GM12878 (cell line): ENCODE measurements at regions not wholly inside any gene's neighbourhood (a gene's known extent, or its start where the extent isn't known, plus 50 kb on each side); places are given as distances from the start of the nearest gene placed in this dataset.

ENCODE experiments used
- ATAC-seq: fragments of 200-7000 bp; cut with Tn5 transposase; 3 replicates; pipeline ENCODE4 v1.9.1; 2020; ENCODE audit warnings: mild to moderate bottlenecking, moderate library complexity
- BruUV-seq: library from RNA; stranded (reverse); fragments of 400-500 nt; replicated peaks from 2 replicates; lab custom pipeline; 2021; lab: Mats Ljungman, UMichigan
- CTCF ChIA-PET: fragments of 300-600 bp; sonication (Branson Sonifier 250); formaldehyde crosslinking; extraction: SDS; loops from one replicate; lab custom pipeline; 2021; ENCODE audit warnings: inconsistent platforms; lab: Yijun Ruan, JAX
- POLR2A ChIA-PET: fragments of 350-600 bp; formaldehyde crosslinking; extraction: SDS; loops from one replicate; lab custom pipeline; 2021; ENCODE audit warnings: inconsistent platforms; lab: Charles Lee
- RAD21 ChIA-PET: fragments of 300-600 bp; sonication (Branson Sonifier 250); formaldehyde crosslinking; loops from one replicate; lab custom pipeline; 2023; ENCODE audit warnings: antibody characterized with exemption; ENCODE audit not compliant: unreplicated experiment; lab: Charles Lee
- SMC1A ChIA-PET: fragments of 300-600 bp; sonication (Branson Sonifier 250); formaldehyde crosslinking; loops from one replicate; lab custom pipeline; 2023; ENCODE audit not compliant: unreplicated experiment, uncharacterized antibody; lab: Charles Lee
- DNase-seq: peaks from one replicate; pipeline ENCODE4 v3.0.0-alpha.2; 2011; ENCODE audit warnings: low read depth, low spot score
- FAIRE-seq: peaks from 3 replicates; lab custom pipeline; 2011; peaks lifted over from hg19 to GRCh38; lab: Jason Lieb, UNC
- H2AFZ ChIP-seq: 2 replicates; pipeline ENCODE4 v1.6.0; 2011; ENCODE audit warnings: low read depth, low read length, control low read depth; ENCODE audit not compliant: control insufficient read depth
- H3K27ac ChIP-seq: 2 replicates; pipeline ENCODE4 v1.5.1; 2011; ENCODE audit warnings: control low read depth; ENCODE audit not compliant: control insufficient read depth, insufficient read depth
- H3K27me3 ChIP-seq, 2 experiments: replicated peaks in 1 of 2; 2 replicates each; pipeline versions ENCODE4 v1.6.0 to v1.6.1; 2011; ENCODE audit warnings: low read length in 1 of 2; ENCODE audit not compliant: control insufficient read depth in 2 of 2, insufficient read depth in 2 of 2
- H3K36me3 ChIP-seq, 2 experiments: 2 replicates each; pipeline ENCODE4 v1.5.1; 2011; ENCODE audit warnings: low read length in 1 of 2; ENCODE audit not compliant: control insufficient read depth in 2 of 2, insufficient read depth in 2 of 2
- H3K4me1 ChIP-seq: 2 replicates; pipeline ENCODE4 v1.6.1; 2011; ENCODE audit warnings: mild to moderate bottlenecking, low read length, moderate library complexity, mixed read lengths; ENCODE audit not compliant: control insufficient read depth, insufficient read depth
- H3K4me2 ChIP-seq: 2 replicates; pipeline ENCODE4 v1.6.0; 2011; ENCODE audit warnings: control low read depth; ENCODE audit not compliant: control insufficient read depth, insufficient read depth
- H3K4me3 ChIP-seq: fragments of 200-600 bp; sonication (generic); 2 replicates; pipeline ENCODE4 v1.5.1; 2016
- H3K79me2 ChIP-seq: 2 replicates; pipeline ENCODE4 v1.6.0; 2011; ENCODE audit warnings: low read length; ENCODE audit not compliant: control insufficient read depth, insufficient read depth
- H3K9ac ChIP-seq: 2 replicates; pipeline ENCODE4 v1.8.0; 2011; ENCODE audit warnings: low read length, control low read depth, mixed read lengths; ENCODE audit not compliant: control insufficient read depth, insufficient read depth
- H3K9me3 ChIP-seq: replicated peaks from 3 replicates; pipeline ENCODE4 v1.5.1; 2011; ENCODE audit warnings: mild to moderate bottlenecking, low read length; ENCODE audit not compliant: control insufficient read depth, insufficient read depth
- H4K20me1 ChIP-seq: 2 replicates; pipeline ENCODE4 v1.6.0; 2011; ENCODE audit not compliant: control insufficient read depth, insufficient read depth
- BACH1 ChIP-seq: fragments of 450-650 bp; IDR thresholded peaks from 2 replicates; pipeline ENCODE4 v1.6.1; 2017; ENCODE audit warnings: mild to moderate bottlenecking, borderline replicate concordance
- CBFB ChIP-seq: IDR thresholded peaks from 2 replicates; pipeline ENCODE4 v1.6.1; 2016; ENCODE audit warnings: antibody characterized with exemption, low read depth
- ETV6 ChIP-seq, 2 experiments: fragments of 450-650 bp in 1 of 2; IDR thresholded peaks in 1 of 2; conservative IDR thresholded peaks in 1 of 2; 2 replicates each; pipeline ENCODE4 v1.6.1; 2014; ENCODE audit warnings: antibody characterized with exemption in 1 of 2, borderline replicate concordance in 1 of 2, low read depth in 1 of 2, mild to moderate bottlenecking in 1 of 2, moderate library complexity in 1 of 2
- FOXK2 ChIP-seq: fragments of 450-650 bp; IDR thresholded peaks from 2 replicates; pipeline ENCODE4 v1.6.1; 2017; ENCODE audit warnings: mild to moderate bottlenecking, moderate library complexity
- HDAC2 ChIP-seq: fragments of 200-600 bp; sonication (generic); IDR thresholded peaks from 2 replicates; pipeline ENCODE4 v1.6.1; 2017
- PBX3 ChIP-seq: IDR thresholded peaks from 2 replicates; pipeline ENCODE4 v1.6.1; 2011; ENCODE audit warnings: mild to moderate bottlenecking, low read depth, low read length, moderate library complexity; ENCODE audit not compliant: insufficient replicate concordance
- SREBF1 ChIP-seq: IDR thresholded peaks from 2 replicates; pipeline ENCODE4 v1.6.1; 2012; ENCODE audit warnings: mild to moderate bottlenecking, low read length
- SUZ12 ChIP-seq: fragments of 200-600 bp; sonication (generic); IDR thresholded peaks from one replicate; pipeline ENCODE4 v1.6.1; 2018; ENCODE audit warnings: antibody characterized with exemption, mild to moderate bottlenecking; ENCODE audit not compliant: unreplicated experiment
- TAF1 ChIP-seq: IDR thresholded peaks from 2 replicates; pipeline ENCODE4 v1.6.1; 2011; ENCODE audit warnings: mild to moderate bottlenecking, low read depth, low read length, borderline replicate concordance
- ZBTB11 ChIP-seq: fragments of 450-650 bp; formaldehyde crosslinking; IDR thresholded peaks from 2 replicates; pipeline ENCODE4 v1.5.0; 2022; ENCODE audit warnings: mild to moderate bottlenecking, missing genetic modification characterization
- WGBS: methylation state at CpG from one replicate; pipeline ENCODE4 v1.1.6; 2016; ENCODE audit warnings: low lambda C conversion rate; ENCODE audit not compliant: insufficient replicate concordance, insufficient coverage; ENCODE audit errors: missing lambda C conversion rate; 5-methylcytosine and 5-hydroxymethylcytosine counted together
- in situ Hi-C: fragments of 300-500 bp; cut with MboI; formaldehyde crosslinking; loops from 9 replicates; pipeline ENCODE4 v1.14.3; 2018; ENCODE audit warnings: mixed read lengths
- intact Hi-C: fragments of 100-400 bp; cut with micrococcal nuclease; formaldehyde crosslinking; loops from one replicate; pipeline ENCODE4 v1.14.2; 2022; ENCODE audit not compliant: unreplicated experiment
- TF ChIP-seq, protein P1 (sequence below): fragments of 450-650 bp; IDR thresholded peaks from 2 replicates; pipeline ENCODE4 v1.6.1; 2017; ENCODE audit warnings: mild to moderate bottlenecking

DNA sequence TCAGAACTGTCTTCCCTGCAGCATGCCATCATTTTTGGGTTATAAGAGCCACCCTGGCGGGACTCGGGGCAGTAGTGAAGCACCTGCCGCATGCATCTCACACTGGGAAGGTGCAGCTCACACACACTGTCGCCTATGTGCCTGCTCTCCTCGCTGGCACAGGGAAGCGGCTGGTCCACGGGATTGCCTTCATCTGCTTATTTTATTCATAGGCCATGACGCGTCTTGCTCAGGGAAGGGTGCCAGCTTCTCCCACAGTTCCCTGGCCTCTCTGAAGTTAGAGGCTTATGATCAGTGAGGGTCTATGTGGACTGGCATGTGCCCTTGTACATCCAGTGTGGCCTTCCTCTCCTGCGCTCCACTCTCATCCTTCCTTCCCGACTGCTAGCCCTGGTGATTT lies 150.0 kb downstream of the KLF12 start:
- ChIA-PET CTCF (no interaction called here), POLR2A (no interaction called here)
- no peak for FAIRE-seq

More for the DNA sequence above, 150.0 kb downstream of the KLF12 start:
- H3K9ac ChIP-seq, result no peak overlapping the region
- H2AFZ ChIP-seq, result no peak overlapping the region
- no peak for DNase-seq
- no peaks in the 10 kb centered on the region for H3K79me2 ChIP-seq
- ATAC-seq, result no peak
- H3K36me3 ChIP-seq, result 0 out of 4 replicates have a peak, but pooled peaks cover 0 to 4% of the 10 kb centered on the region in 2 experiments
- no peak overlapping the region for H3K4me3 ChIP-seq
- in situ Hi-C loops, result no loop called here
- H3K9me3 ChIP-seq, result no peaks in the 10 kb centered on the region
- H3K4me1 ChIP-seq, result no peaks in the 10 kb centered on the region
- intact Hi-C loops, result no loop called here
- H3K27me3 ChIP-seq, result no peaks in the 10 kb centered on the region
- no peak overlapping the region for H3K27ac ChIP-seq
- H3K4me2 ChIP-seq, result no peak overlapping the region
- BruUV-seq, result no TSS peak
- ChIA-PET SMC1A (interaction anchor here (1.9 kb wide), 1 partner anchor 41 kb away, joined by 4 read pairs; no protein-coding TSS in a partner anchor), RAD21 (no interaction called here)
- H4K20me1 ChIP-seq, result no peaks in the 10 kb centered on the region
- TF ChIP-seq TAF1, result no peak
- TF ChIP-seq BACH1, result no peak
- no peak for TF ChIP-seq HDAC2
- no peak for TF ChIP-seq PBX3
- TF ChIP-seq CBFB, result no peak
- no peak for TF ChIP-seq FOXK2
- TF ChIP-seq ETV6 (conservative IDR thresholded peaks at IDR 0.05 in 1 of 2, IDR thresholded peaks at IDR 0.05 in 1 of 2; ENCODE audit: borderline replicate concordance in 1 of 2, low read depth in 1 of 2), result no peak
- TF ChIP-seq SREBF1, result no peak
- no peak for TF ChIP-seq SUZ12
- TF ChIP-seq ZBTB11 (CRISPR knock-in tag), result no peak
- TF ChIP-seq, protein P1, sequence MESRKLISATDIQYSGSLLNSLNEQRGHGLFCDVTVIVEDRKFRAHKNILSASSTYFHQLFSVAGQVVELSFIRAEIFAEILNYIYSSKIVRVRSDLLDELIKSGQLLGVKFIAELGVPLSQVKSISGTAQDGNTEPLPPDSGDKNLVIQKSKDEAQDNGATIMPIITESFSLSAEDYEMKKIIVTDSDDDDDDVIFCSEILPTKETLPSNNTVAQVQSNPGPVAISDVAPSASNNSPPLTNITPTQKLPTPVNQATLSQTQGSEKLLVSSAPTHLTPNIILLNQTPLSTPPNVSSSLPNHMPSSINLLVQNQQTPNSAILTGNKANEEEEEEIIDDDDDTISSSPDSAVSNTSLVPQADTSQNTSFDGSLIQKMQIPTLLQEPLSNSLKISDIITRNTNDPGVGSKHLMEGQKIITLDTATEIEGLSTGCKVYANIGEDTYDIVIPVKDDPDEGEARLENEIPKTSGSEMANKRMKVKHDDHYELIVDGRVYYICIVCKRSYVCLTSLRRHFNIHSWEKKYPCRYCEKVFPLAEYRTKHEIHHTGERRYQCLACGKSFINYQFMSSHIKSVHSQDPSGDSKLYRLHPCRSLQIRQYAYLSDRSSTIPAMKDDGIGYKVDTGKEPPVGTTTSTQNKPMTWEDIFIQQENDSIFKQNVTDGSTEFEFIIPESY, result no peak
- WGBS, result 96% methylated on average over 11 of the region's 11 CpGs
